ENCODE measurements at regions not wholly inside any gene's neighbourhood (a gene's known extent, or its start where the extent isn't known, plus 50 kb on each side); places are given as distances from the start of the nearest gene placed in this dataset.

- no peak overlapping the region for H3K27ac Mint-ChIP-seq (ENCODE audit: unreplicated experiment)
- no peaks in the 10 kb centered on the region for H3K9me3 Mint-ChIP-seq (ENCODE audit: unreplicated experiment)
- H3K27me3 Mint-ChIP-seq (ENCODE audit: unreplicated experiment): no peaks in the 10 kb centered on the region
- no peak for DNase-seq (ENCODE audit: low spot score)
- H3K4me1 Mint-ChIP-seq (ENCODE audit: unreplicated experiment): no peaks in the 10 kb centered on the region
- H3K36me3 Mint-ChIP-seq (ENCODE audit: low read depth, unreplicated experiment): no peaks in the 10 kb centered on the region
- H3K4me3 Mint-ChIP-seq (ENCODE audit: unreplicated experiment): no peak overlapping the region
- TF ChIP-seq CTCF (IDR thresholded peaks at IDR 0.05; ENCODE audit: unreplicated experiment): no peak
Measured at GRCh38 chr10:20963721-20964595, 66.8 kb upstream of the NEBL start.

- Mint-ChIP-seq H3K36me3 (ENCODE audit: low read depth, unreplicated experiment) (no peaks in the 10 kb centered on the region), H3K9me3 (ENCODE audit: unreplicated experiment) (no peaks in the 10 kb centered on the region), H3K27me3 (ENCODE audit: unreplicated experiment) (no peaks in the 10 kb centered on the region), H3K4me3 (ENCODE audit: unreplicated experiment) (no peak overlapping the region), H3K27ac (ENCODE audit: unreplicated experiment) (no peak overlapping the region), H3K4me1 (ENCODE audit: unreplicated experiment) (no peaks in the 10 kb centered on the region)
- DNase-seq (ENCODE audit: low spot score): no peak
- TF ChIP-seq CTCF (IDR thresholded peaks at IDR 0.05; ENCODE audit: unreplicated experiment): no peak
Measured at GRCh38 chr10:20963056-20963455, 65.9 kb upstream of the NEBL start.

- H3K27me3 Mint-ChIP-seq (ENCODE audit: unreplicated experiment): no peaks in the 10 kb centered on the region
- H3K36me3 Mint-ChIP-seq (ENCODE audit: low read depth, unreplicated experiment): no peaks in the 10 kb centered on the region
- no peaks in the 10 kb centered on the region for H3K9me3 Mint-ChIP-seq (ENCODE audit: unreplicated experiment)
- H3K27ac Mint-ChIP-seq (ENCODE audit: unreplicated experiment): no peak overlapping the region
- H3K4me1 Mint-ChIP-seq (ENCODE audit: unreplicated experiment): no peaks in the 10 kb centered on the region
- DNase-seq (ENCODE audit: low spot score): no peak
- no peak overlapping the region for H3K4me3 Mint-ChIP-seq (ENCODE audit: unreplicated experiment)
- TF ChIP-seq CTCF (IDR thresholded peaks at IDR 0.05; ENCODE audit: unreplicated experiment): no peak
Measured at GRCh38 chr10:20962165-20962564, 65.1 kb upstream of the NEBL start.

GRCh38 chr10:20959242-20959641, 62.1 kb upstream of the NEBL start:
- TF ChIP-seq CTCF (IDR thresholded peaks at IDR 0.05; ENCODE audit: unreplicated experiment): no peak
- no peaks in the 10 kb centered on the region for H3K4me1 Mint-ChIP-seq (ENCODE audit: unreplicated experiment)
- no peaks in the 10 kb centered on the region for H3K36me3 Mint-ChIP-seq (ENCODE audit: low read depth, unreplicated experiment)
- H3K9me3 Mint-ChIP-seq (ENCODE audit: unreplicated experiment): no peaks in the 10 kb centered on the region
- H3K27me3 Mint-ChIP-seq (ENCODE audit: unreplicated experiment): no peaks in the 10 kb centered on the region
- H3K4me3 Mint-ChIP-seq (ENCODE audit: unreplicated experiment): no peak overlapping the region
- H3K27ac Mint-ChIP-seq (ENCODE audit: unreplicated experiment): no peak overlapping the region
- no peak for DNase-seq (ENCODE audit: low spot score)

GRCh38 chr10:20958764-20959163, 61.7 kb upstream of the NEBL start:
- Mint-ChIP-seq H3K4me3 (ENCODE audit: unreplicated experiment) (no peak overlapping the region), H3K27me3 (ENCODE audit: unreplicated experiment) (no peaks in the 10 kb centered on the region), H3K9me3 (ENCODE audit: unreplicated experiment) (no peaks in the 10 kb centered on the region), H3K36me3 (ENCODE audit: low read depth, unreplicated experiment) (no peaks in the 10 kb centered on the region), H3K4me1 (ENCODE audit: unreplicated experiment) (no peaks in the 10 kb centered on the region), H3K27ac (ENCODE audit: unreplicated experiment) (no peak overlapping the region)
- no peak for DNase-seq (ENCODE audit: low spot score)
- no peak for TF ChIP-seq CTCF (IDR thresholded peaks at IDR 0.05; ENCODE audit: unreplicated experiment)
